ENCODE measurements at regions not wholly inside any gene's neighbourhood (a gene's known extent, or its start where the extent isn't known, plus 50 kb on each side); places are given as distances from the start of the nearest gene placed in this dataset.

DNA sequence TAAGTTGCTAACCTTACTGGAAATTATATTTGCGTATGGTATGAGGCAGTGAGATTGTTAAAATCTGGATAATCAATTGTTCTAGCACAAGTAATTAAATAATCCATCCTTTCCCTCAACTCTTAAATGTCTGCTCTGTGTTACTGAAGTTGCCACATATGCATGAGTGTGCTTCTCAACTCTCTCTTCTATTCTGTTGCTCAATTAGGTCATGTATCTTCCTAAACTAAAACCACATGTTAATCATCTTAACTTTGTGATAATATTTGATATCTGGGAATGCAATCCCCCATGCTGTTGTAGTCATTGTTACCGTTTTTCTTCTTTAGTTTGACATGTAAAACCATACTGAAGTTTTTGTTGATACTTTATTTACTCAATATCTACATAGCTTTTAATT lies 63.5 kb upstream of the STMND1 start:
- no peak for DNase-seq (ENCODE audit: low spot score in 2 of 2)
- WGBS, 2 donors = 62 to 63% methylated on average over 2 of the region's 2 CpGs
- H3K4me3 ChIP-seq (ENCODE audit: low read depth, poor library complexity, severe bottlenecking) = no peak overlapping the region
- no peak for TF ChIP-seq POLR2A (IDR thresholded peaks at IDR 0.05)
- TF ChIP-seq, protein P1, sequence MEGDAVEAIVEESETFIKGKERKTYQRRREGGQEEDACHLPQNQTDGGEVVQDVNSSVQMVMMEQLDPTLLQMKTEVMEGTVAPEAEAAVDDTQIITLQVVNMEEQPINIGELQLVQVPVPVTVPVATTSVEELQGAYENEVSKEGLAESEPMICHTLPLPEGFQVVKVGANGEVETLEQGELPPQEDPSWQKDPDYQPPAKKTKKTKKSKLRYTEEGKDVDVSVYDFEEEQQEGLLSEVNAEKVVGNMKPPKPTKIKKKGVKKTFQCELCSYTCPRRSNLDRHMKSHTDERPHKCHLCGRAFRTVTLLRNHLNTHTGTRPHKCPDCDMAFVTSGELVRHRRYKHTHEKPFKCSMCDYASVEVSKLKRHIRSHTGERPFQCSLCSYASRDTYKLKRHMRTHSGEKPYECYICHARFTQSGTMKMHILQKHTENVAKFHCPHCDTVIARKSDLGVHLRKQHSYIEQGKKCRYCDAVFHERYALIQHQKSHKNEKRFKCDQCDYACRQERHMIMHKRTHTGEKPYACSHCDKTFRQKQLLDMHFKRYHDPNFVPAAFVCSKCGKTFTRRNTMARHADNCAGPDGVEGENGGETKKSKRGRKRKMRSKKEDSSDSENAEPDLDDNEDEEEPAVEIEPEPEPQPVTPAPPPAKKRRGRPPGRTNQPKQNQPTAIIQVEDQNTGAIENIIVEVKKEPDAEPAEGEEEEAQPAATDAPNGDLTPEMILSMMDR (IDR thresholded peaks at IDR 0.05) = no peak
- intact Hi-C loops (cut with DNase I; ENCODE audit: low total_unique reads) = no loop called here

DNA sequence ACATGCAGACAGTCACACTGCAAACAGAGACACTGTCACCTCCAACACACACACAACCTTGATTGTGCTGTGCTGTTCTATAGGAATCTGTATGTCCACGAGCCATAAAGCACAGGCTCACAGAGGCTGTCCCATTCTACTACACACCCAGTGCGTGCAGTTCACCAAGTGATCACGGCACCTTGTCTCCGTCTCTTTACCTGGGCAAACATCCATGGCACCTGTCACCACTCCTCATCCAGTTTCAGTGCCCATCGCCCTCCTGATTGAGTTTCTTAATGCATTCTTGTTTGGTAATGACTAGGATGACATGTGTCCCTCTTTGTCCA lies 65.8 kb upstream of the STMND1 start:
- no peak overlapping the region for H3K4me3 ChIP-seq (ENCODE audit: low read depth, poor library complexity, severe bottlenecking)
- DNase-seq (ENCODE audit: low spot score in 2 of 2) = no peak
- TF ChIP-seq, protein P1 (IDR thresholded peaks at IDR 0.05) = no peak
- TF ChIP-seq POLR2A (IDR thresholded peaks at IDR 0.05) = no peak
- intact Hi-C loops (cut with DNase I; ENCODE audit: low total_unique reads) = no loop called here
- WGBS, 2 donors = 92 to 95% methylated on average over 5 of the region's 5 CpGs

DNA sequence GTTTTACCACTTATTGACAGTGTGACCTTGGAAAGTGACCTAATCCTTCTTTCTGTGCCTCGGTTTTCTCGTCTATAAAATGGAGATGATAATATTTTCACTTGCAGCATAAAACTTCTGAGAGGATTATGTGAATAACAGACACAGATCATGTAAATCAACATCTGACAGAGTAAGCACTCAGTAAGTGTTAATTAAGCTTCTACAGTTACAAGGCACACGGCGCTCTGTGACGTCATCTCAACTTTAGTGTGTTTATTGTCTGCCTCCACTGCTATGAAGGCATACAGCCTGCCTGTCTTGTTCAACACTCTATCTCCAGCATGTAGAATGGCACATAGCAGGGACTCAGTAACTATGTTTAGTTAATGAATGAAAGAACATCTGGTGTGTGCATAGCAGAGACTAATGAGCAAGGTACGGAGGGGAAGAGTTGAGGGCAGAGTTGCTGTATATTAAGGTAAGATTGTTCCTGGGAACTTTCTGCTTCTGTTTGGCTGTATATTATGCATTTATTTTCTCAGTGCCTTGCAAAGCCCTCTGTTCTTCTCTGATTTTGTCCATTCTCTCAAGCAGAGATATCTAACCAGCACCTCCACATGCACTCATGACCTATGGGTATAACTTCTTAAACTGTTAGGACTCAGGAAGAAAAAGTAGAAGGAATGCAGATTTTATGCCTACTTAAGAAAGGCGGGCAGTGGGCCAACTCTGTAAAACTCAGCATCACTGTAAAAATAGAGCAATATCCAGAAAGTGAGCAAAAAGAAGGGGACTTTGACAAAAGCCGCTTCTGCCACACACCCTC lies 66.4 kb upstream of the STMND1 start:
- no peak for DNase-seq (ENCODE audit: low spot score in 2 of 2)
- intact Hi-C loops (cut with DNase I; ENCODE audit: low total_unique reads) = no loop called here
- H3K4me3 ChIP-seq (ENCODE audit: low read depth, poor library complexity, severe bottlenecking) = no peak overlapping the region
- TF ChIP-seq, protein P1 (IDR thresholded peaks at IDR 0.05) = no peak
- TF ChIP-seq POLR2A (IDR thresholded peaks at IDR 0.05) = no peak
- WGBS, 2 donors = 80 to 83% methylated on average over 8 of the region's 8 CpGs

DNA sequence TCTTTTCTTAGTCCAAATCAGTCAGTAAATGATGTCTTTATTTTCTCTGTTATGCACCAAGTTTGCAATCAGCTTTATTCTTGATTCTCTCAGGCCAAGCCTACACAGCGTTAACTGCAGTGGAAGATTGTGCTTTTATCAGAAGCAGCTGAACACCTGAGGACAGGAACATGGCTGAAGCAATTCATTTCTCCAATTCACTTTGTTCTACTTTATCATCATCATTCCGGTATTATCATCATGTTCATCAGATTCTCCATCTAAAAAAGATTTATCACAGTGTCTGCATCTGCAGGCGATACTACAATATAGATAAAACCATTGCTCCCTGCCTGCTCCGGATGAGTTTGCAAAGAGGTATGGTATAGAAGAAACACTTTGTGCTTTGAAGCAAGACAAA lies 68.1 kb upstream of the STMND1 start:
- no peak for TF ChIP-seq POLR2A (IDR thresholded peaks at IDR 0.05)
- TF ChIP-seq, protein P1 (IDR thresholded peaks at IDR 0.05) = no peak
- DNase-seq (ENCODE audit: low spot score in 2 of 2) = no peak
- WGBS, 2 donors = 47 to 61% methylated on average over 4 of the region's 4 CpGs
- intact Hi-C loops (cut with DNase I; ENCODE audit: low total_unique reads) = no loop called here
- no peak overlapping the region for H3K4me3 ChIP-seq (ENCODE audit: low read depth, poor library complexity, severe bottlenecking)

DNA sequence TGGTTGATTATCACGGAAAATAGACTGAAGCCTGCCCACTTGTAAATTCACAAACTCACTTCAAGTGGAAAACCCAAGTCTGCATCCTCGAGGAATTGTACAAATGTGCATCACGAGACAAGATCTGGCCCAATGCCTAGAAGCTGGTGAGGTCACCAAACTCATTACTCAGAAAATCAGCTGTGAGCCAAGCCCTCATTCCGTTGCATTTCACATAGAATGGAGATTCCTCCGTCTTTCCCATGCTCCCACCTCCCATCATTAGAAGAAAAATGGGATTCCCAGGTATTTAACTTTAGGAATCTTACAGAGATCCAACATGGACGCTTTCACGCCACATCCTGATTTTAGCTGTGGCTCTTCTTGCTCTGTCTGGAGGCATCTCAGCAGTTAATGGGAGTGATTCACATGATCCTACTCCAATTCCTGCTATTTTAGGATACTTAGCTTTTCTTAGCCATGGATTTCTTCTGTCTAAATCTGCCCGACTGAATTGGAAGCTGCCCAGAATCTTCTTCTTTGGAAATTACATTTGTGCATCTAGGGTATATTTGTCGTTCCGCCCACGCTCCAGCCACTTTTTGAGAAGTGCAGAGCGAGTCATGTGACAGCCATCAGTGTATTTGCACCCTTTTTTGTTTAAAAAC lies 68.7 kb upstream of the STMND1 start:
- H3K4me3 ChIP-seq (ENCODE audit: low read depth, poor library complexity, severe bottlenecking) = no peak overlapping the region
- TF ChIP-seq, protein P1 (IDR thresholded peaks at IDR 0.05) = no peak
- no peak for TF ChIP-seq POLR2A (IDR thresholded peaks at IDR 0.05)
- WGBS, 2 donors = 15 to 16% methylated on average over 12 of the region's 12 CpGs
- intact Hi-C loops (cut with DNase I; ENCODE audit: low total_unique reads) = no loop called here
- DNase-seq (ENCODE audit: low spot score in 2 of 2) = peak; percentile 87 to 95
